Loucy (cell line): ENCODE measurements at regions not wholly inside any gene's neighbourhood (a gene's known extent, or its start where the extent isn't known, plus 50 kb on each side); places are given as distances from the start of the nearest gene placed in this dataset.

ENCODE experiments used
- EZH2phosphoT487 ChIP-seq: fragments of 200-600 bp; IDR thresholded peaks from 2 replicates; pipeline ENCODE4 v1.6.1; 2018; ENCODE audit warnings: antibody characterized with exemption, mild to moderate bottlenecking, moderate library complexity, borderline replicate concordance
- TF ChIP-seq, protein P1 (sequence below): fragments of 200-600 bp; sonication (generic); conservative IDR thresholded peaks from 2 replicates; pipeline ENCODE4 v1.5.1; 2014; ENCODE audit warnings: mild to moderate bottlenecking, antibody characterized with exemption, low read length

DNA sequence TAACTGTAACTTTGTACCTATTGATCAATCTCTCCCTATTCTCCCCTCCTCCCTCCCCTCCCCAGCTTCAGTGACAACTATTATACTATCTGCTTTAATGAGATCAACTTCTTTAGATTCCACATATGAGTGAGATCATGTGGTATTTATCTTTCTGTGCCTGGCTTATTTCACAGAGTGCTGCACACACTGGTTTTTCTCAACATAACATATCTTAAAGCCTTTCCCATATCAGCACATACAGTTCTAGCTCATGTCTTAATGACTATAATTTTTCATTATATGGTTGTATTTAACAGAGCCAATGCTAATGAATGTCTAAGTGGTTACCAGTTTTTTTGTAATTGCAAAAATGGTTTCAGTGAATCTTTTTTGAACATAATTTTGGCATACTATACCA is 340.3 kb upstream of the DDI1 start:
- TF ChIP-seq EZH2phosphoT487: no peak
- TF ChIP-seq, protein P1, sequence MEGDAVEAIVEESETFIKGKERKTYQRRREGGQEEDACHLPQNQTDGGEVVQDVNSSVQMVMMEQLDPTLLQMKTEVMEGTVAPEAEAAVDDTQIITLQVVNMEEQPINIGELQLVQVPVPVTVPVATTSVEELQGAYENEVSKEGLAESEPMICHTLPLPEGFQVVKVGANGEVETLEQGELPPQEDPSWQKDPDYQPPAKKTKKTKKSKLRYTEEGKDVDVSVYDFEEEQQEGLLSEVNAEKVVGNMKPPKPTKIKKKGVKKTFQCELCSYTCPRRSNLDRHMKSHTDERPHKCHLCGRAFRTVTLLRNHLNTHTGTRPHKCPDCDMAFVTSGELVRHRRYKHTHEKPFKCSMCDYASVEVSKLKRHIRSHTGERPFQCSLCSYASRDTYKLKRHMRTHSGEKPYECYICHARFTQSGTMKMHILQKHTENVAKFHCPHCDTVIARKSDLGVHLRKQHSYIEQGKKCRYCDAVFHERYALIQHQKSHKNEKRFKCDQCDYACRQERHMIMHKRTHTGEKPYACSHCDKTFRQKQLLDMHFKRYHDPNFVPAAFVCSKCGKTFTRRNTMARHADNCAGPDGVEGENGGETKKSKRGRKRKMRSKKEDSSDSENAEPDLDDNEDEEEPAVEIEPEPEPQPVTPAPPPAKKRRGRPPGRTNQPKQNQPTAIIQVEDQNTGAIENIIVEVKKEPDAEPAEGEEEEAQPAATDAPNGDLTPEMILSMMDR: no peak
